AG09319 (cell line): ENCODE measurements at regions not wholly inside any gene's neighbourhood (a gene's known extent, or its start where the extent isn't known, plus 50 kb on each side); places are given as distances from the start of the nearest gene placed in this dataset.
"Not testable (repeated sequence)": the region's sequence is repeated elsewhere in the genome, so short reads cannot be mapped to it uniquely, and the experiment has no call there.

Experiments
- DNase-seq: peaks from one replicate; pipeline ENCODE4 v3.0.0-alpha.2; 2010; ENCODE audit warnings: low read depth; ENCODE audit errors: extremely low read depth
- CTCF ChIP-seq: IDR thresholded peaks from 2 replicates; pipeline ENCODE4 v1.5.1; 2011; ENCODE audit warnings: low read depth, mild to moderate bottlenecking, inconsistent platforms, low read length, moderate library complexity

- no peak for DNase-seq
- TF ChIP-seq CTCF: no peak
Measured at GRCh38 chr2:128603411-128603924, 284.8 kb upstream of the HS6ST1 start.

GRCh38 chr2:128604045-128604444 is 285.4 kb upstream of the HS6ST1 start:
- no peak for TF ChIP-seq CTCF
- no peak for DNase-seq

- not testable (repeated sequence) for DNase-seq
Measured at GRCh38 chr2:128604581-128604980, 285.9 kb upstream of the HS6ST1 start.

- no peak for TF ChIP-seq CTCF
- DNase-seq: no peak
Measured at GRCh38 chr2:128605421-128605820, 286.8 kb upstream of the HS6ST1 start.

GRCh38 chr2:128605931-128606330 is 287.3 kb upstream of the HS6ST1 start:
- no peak for DNase-seq
- TF ChIP-seq CTCF: no peak

GRCh38 chr2:128606837-128607236 is 288.2 kb upstream of the HS6ST1 start:
- no peak for TF ChIP-seq CTCF
- no peak for DNase-seq

- DNase-seq: no peak
- no peak for TF ChIP-seq CTCF
Measured at GRCh38 chr2:128607440-128607839, 288.8 kb upstream of the HS6ST1 start.

GRCh38 chr2:128607911-128608506 is 289.3 kb upstream of the HS6ST1 start:
- no peak for DNase-seq
- TF ChIP-seq CTCF: no peak
